GM12891 (cell line): ENCODE measurements at regions not wholly inside any gene's neighbourhood (a gene's known extent, or its start where the extent isn't known, plus 50 kb on each side); places are given as distances from the start of the nearest gene placed in this dataset.

Experiments used
- POLR2A ChIP-seq: IDR thresholded peaks from 2 replicates; pipeline ENCODE4 v1.6.1; 2011; ENCODE audit warnings: low read depth, low read length, control low read depth
- POLR2AphosphoS5 ChIP-seq: IDR thresholded peaks from 2 replicates; pipeline ENCODE4 v1.6.1; 2011; ENCODE audit warnings: low read depth, low read length, control low read depth
- POU2F2 ChIP-seq: IDR thresholded peaks from 2 replicates; pipeline ENCODE4 v1.6.1; 2011; ENCODE audit warnings: low read depth, mild to moderate bottlenecking, control low read depth, low read length, moderate library complexity
- SPI1 ChIP-seq: IDR thresholded peaks from 2 replicates; pipeline ENCODE4 v1.6.1; 2011; ENCODE audit warnings: low read depth, low read length, control low read depth

GRCh38 chr6:40788661-40789655 is 201.8 kb upstream of the LRFN2 start:
- no peak for TF ChIP-seq SPI1
- TF ChIP-seq POU2F2 = no peak
- no peak for TF ChIP-seq POLR2A
- no peak for TF ChIP-seq POLR2AphosphoS5
